ENCODE measurements at regions not wholly inside any gene's neighbourhood (a gene's known extent, or its start where the extent isn't known, plus 50 kb on each side); places are given as distances from the start of the nearest gene placed in this dataset.

DNA sequence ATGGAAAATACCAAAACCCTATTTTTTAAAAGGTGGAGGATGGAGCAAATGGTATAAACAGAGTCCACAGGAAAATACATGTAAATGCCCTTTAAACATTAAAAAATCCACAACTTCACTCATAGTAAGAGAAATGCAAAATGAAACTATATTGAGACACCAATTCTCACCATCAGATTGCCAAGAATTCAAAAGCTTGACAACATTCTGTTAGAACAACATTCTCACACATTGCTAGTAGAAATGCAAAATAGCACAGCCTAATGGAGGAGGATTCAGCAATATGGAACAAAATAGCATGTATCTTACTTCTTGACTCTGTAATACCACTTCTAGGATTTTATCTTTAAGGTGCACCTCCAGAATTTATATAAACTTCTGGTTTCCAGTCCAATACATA is 351.8 kb downstream of the NXPE2 start:
- TF ChIP-seq, protein P1, sequence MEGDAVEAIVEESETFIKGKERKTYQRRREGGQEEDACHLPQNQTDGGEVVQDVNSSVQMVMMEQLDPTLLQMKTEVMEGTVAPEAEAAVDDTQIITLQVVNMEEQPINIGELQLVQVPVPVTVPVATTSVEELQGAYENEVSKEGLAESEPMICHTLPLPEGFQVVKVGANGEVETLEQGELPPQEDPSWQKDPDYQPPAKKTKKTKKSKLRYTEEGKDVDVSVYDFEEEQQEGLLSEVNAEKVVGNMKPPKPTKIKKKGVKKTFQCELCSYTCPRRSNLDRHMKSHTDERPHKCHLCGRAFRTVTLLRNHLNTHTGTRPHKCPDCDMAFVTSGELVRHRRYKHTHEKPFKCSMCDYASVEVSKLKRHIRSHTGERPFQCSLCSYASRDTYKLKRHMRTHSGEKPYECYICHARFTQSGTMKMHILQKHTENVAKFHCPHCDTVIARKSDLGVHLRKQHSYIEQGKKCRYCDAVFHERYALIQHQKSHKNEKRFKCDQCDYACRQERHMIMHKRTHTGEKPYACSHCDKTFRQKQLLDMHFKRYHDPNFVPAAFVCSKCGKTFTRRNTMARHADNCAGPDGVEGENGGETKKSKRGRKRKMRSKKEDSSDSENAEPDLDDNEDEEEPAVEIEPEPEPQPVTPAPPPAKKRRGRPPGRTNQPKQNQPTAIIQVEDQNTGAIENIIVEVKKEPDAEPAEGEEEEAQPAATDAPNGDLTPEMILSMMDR (IDR thresholded peaks at IDR 0.05) = no peak
- TF ChIP-seq, protein P2, sequence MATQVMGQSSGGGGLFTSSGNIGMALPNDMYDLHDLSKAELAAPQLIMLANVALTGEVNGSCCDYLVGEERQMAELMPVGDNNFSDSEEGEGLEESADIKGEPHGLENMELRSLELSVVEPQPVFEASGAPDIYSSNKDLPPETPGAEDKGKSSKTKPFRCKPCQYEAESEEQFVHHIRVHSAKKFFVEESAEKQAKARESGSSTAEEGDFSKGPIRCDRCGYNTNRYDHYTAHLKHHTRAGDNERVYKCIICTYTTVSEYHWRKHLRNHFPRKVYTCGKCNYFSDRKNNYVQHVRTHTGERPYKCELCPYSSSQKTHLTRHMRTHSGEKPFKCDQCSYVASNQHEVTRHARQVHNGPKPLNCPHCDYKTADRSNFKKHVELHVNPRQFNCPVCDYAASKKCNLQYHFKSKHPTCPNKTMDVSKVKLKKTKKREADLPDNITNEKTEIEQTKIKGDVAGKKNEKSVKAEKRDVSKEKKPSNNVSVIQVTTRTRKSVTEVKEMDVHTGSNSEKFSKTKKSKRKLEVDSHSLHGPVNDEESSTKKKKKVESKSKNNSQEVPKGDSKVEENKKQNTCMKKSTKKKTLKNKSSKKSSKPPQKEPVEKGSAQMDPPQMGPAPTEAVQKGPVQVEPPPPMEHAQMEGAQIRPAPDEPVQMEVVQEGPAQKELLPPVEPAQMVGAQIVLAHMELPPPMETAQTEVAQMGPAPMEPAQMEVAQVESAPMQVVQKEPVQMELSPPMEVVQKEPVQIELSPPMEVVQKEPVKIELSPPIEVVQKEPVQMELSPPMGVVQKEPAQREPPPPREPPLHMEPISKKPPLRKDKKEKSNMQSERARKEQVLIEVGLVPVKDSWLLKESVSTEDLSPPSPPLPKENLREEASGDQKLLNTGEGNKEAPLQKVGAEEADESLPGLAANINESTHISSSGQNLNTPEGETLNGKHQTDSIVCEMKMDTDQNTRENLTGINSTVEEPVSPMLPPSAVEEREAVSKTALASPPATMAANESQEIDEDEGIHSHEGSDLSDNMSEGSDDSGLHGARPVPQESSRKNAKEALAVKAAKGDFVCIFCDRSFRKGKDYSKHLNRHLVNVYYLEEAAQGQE (IDR thresholded peaks at IDR 0.05; ENCODE audit: insufficient read depth in 1 of 2, low read depth in 2 of 2, low read length in 1 of 2) = no peak
- TF ChIP-seq POLR2AphosphoS5 (IDR thresholded peaks at IDR 0.05; ENCODE audit: low read depth, low read length) = no peak
- TF ChIP-seq SIN3A (IDR thresholded peaks at IDR 0.05; ENCODE audit: borderline replicate concordance, insufficient read depth, low read depth, low read length) = no peak
- TF ChIP-seq TCF7L2 (IDR thresholded peaks at IDR 0.05; ENCODE audit: low read depth, low read length) = no peak

Measured in Panc1 (cell line).